WERI-Rb-1 (cell line): ENCODE measurements at regions not wholly inside any gene's neighbourhood (a gene's known extent, or its start where the extent isn't known, plus 50 kb on each side); places are given as distances from the start of the nearest gene placed in this dataset.

Experiments used
- DNase-seq: peaks from one replicate; pipeline ENCODE4 v3.0.0-alpha.2; 2020
- H3K27ac ChIP-seq: fragments of 250-450 bp; sonication (Bioruptor Pico); 2 replicates; pipeline ENCODE4 v1.5.1; 2020; ENCODE audit warnings: mild to moderate bottlenecking, moderate library complexity
- H3K27me3 ChIP-seq: fragments of 250-450 bp; sonication (Bioruptor Pico); 2 replicates; pipeline ENCODE4 v1.5.1; 2021; ENCODE audit warnings: mild to moderate bottlenecking, low read depth, moderate library complexity; ENCODE audit not compliant: insufficient read depth, severe bottlenecking
- H3K36me3 ChIP-seq: fragments of 250-450 bp; sonication (Bioruptor Pico); 2 replicates; pipeline ENCODE4 v1.5.1; 2020; ENCODE audit warnings: mild to moderate bottlenecking, moderate library complexity
- H3K4me3 ChIP-seq: 2 replicates; pipeline ENCODE4 v1.5.1; 2011; ENCODE audit warnings: low read depth, mild to moderate bottlenecking, control low read depth, low read length
- H3K9me3 ChIP-seq: fragments of 250-450 bp; sonication (Bioruptor Pico); 2 replicates; pipeline ENCODE4 v1.5.1; 2021; ENCODE audit warnings: mild to moderate bottlenecking, moderate library complexity; ENCODE audit not compliant: severe bottlenecking
- TF ChIP-seq, protein P1 (sequence below): IDR thresholded peaks from 2 replicates; pipeline ENCODE4 v1.5.1; 2011; ENCODE audit warnings: low read depth, mild to moderate bottlenecking, control low read depth, inconsistent platforms, low read length

DNA sequence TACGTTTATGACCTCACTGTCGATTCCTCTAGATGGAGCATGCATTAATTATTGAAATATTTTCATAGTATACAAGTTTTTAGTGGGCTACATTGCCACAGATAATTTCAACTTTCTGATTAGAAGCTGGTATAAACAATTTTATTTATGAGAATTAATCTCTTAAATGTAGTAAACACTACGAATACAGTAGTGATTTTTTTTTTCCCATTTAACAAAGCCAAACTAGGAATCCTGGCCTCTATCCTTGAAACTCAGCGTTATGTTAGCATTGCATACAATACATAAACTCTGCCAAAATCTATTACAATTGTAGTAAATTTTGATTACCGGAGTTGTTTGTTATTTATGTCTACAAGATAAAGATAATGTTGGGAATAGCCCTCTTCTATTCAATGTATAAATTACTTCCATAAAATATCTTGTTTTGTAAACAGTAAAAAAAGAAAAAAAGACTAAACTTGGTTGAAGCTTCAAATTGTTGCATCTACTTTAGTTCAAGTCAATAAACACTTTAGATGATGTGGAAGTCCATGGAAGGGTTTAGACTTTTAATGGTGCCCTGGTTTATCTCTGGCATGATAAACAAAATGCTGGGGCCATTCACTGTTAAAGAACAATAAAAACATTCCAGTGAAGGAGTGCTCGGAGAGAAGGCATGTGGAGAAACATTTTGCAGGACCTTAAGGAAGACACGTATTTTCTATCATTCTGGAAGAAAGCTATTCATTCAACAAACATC, 77.3 kb upstream of the NR2F2 start:
- Histone ChIP-seq H3K9me3 (no peaks in the 10 kb centered on the region), H3K4me3 (no peak overlapping the region), H3K27ac (no peak overlapping the region), H3K36me3 (no peaks in the 10 kb centered on the region), H3K27me3 (no peaks in the 10 kb centered on the region)
- DNase-seq: no peak
- TF ChIP-seq, protein P1, sequence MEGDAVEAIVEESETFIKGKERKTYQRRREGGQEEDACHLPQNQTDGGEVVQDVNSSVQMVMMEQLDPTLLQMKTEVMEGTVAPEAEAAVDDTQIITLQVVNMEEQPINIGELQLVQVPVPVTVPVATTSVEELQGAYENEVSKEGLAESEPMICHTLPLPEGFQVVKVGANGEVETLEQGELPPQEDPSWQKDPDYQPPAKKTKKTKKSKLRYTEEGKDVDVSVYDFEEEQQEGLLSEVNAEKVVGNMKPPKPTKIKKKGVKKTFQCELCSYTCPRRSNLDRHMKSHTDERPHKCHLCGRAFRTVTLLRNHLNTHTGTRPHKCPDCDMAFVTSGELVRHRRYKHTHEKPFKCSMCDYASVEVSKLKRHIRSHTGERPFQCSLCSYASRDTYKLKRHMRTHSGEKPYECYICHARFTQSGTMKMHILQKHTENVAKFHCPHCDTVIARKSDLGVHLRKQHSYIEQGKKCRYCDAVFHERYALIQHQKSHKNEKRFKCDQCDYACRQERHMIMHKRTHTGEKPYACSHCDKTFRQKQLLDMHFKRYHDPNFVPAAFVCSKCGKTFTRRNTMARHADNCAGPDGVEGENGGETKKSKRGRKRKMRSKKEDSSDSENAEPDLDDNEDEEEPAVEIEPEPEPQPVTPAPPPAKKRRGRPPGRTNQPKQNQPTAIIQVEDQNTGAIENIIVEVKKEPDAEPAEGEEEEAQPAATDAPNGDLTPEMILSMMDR: no peak

GRCh38 chr15:96254173-96254572, 76.3 kb upstream of the NR2F2 start:
- TF ChIP-seq, protein P1: no peak
- H3K36me3 ChIP-seq: no peaks in the 10 kb centered on the region
- H3K27me3 ChIP-seq: no peaks in the 10 kb centered on the region
- no peak overlapping the region for H3K4me3 ChIP-seq
- H3K9me3 ChIP-seq: no peaks in the 10 kb centered on the region
- no peak overlapping the region for H3K27ac ChIP-seq
- DNase-seq: no peak

- Histone ChIP-seq H3K27ac (no peak overlapping the region), H3K4me3 (no peak overlapping the region), H3K36me3 (no peaks in the 10 kb centered on the region), H3K27me3 (no peaks in the 10 kb centered on the region), H3K9me3 (no peaks in the 10 kb centered on the region)
- TF ChIP-seq, protein P1: no peak
- no peak for DNase-seq
These were observed 74.9 kb upstream of the NR2F2 start for GRCh38 chr15:96255599-96255998.

DNA sequence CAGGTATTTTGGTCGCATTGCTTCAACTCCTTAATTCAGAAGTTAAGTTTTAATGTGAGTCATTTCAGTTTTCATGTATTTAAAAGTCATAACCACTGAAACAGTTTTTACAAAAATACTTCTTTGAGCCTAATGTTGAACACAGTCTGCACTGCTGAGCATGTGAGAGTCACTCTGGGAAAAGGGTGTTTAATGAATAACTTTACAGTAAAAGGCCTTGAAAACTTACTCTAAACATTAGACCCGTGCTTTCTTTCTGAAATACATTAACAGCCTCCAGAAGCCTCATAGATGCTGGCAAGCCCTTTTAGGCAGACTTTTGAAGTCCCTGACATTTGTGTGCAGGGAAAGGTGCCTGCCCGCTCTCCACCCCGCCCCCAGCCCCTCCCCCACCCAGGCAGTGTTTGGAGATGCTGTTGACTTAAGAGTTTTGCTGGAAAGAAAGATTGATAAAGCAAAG, 68.9 kb upstream of the NR2F2 start:
- no peak for DNase-seq

GRCh38 chr15:96262097-96262496, 68.4 kb upstream of the NR2F2 start:
- Histone ChIP-seq H3K27ac (no peak overlapping the region), H3K27me3 (peaks cover 7% of the 10 kb centered on the region), H3K9me3 (no peaks in the 10 kb centered on the region), H3K4me3 (no peak overlapping the region), H3K36me3 (no peaks in the 10 kb centered on the region)
- DNase-seq: no peak
- TF ChIP-seq, protein P1: no peak

More for the DNA sequence above, 68.9 kb upstream of the NR2F2 start:
- H3K9me3 ChIP-seq: no peaks in the 10 kb centered on the region
- H3K27ac ChIP-seq: no peak overlapping the region
- no peaks in the 10 kb centered on the region for H3K36me3 ChIP-seq
- TF ChIP-seq, protein P1: no peak
- peaks cover 7% of the 10 kb centered on the region for H3K27me3 ChIP-seq
- no peak overlapping the region for H3K4me3 ChIP-seq
